GM12865 (cell line): ENCODE measurements at regions not wholly inside any gene's neighbourhood (a gene's known extent, or its start where the extent isn't known, plus 50 kb on each side); places are given as distances from the start of the nearest gene placed in this dataset.

Experiments used
- DNase-seq: peaks from one replicate; pipeline ENCODE4 v3.0.0; 2010; ENCODE audit warnings: low read depth
- H3K4me3 ChIP-seq: 2 replicates; pipeline ENCODE4 v1.5.1; 2011; ENCODE audit warnings: mild to moderate bottlenecking, low read depth, low read length, control low read depth
- TF ChIP-seq, protein P1 (sequence below): IDR thresholded peaks from 2 replicates; pipeline ENCODE4 v1.5.1; 2011; ENCODE audit warnings: low read length, control low read depth, low read depth, inconsistent platforms; ENCODE audit not compliant: insufficient read depth; ENCODE audit errors: missing control alignments

DNA sequence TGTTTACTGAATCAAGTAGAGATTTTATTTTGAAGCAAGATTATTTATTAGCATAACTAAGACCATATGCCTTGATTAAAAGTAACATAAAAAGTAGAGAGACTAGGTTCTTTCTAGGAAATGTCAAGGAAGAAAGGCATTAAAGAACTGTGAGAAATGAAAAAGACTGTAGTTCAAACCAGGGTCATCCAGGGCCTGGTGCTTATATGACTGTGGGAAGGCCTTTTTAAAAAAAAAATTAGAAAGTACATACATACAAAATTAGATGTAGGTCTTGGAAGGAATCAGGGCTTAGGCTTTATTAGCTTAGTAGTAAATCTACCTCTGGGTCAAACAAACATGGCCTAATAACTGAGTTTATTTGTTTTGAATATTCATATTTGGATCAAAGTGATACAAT lies 173.9 kb upstream of the TBL1XR1 start:
- no peak for DNase-seq
- no peak overlapping the region for H3K4me3 ChIP-seq
- TF ChIP-seq, protein P1, sequence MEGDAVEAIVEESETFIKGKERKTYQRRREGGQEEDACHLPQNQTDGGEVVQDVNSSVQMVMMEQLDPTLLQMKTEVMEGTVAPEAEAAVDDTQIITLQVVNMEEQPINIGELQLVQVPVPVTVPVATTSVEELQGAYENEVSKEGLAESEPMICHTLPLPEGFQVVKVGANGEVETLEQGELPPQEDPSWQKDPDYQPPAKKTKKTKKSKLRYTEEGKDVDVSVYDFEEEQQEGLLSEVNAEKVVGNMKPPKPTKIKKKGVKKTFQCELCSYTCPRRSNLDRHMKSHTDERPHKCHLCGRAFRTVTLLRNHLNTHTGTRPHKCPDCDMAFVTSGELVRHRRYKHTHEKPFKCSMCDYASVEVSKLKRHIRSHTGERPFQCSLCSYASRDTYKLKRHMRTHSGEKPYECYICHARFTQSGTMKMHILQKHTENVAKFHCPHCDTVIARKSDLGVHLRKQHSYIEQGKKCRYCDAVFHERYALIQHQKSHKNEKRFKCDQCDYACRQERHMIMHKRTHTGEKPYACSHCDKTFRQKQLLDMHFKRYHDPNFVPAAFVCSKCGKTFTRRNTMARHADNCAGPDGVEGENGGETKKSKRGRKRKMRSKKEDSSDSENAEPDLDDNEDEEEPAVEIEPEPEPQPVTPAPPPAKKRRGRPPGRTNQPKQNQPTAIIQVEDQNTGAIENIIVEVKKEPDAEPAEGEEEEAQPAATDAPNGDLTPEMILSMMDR = no peak

DNA sequence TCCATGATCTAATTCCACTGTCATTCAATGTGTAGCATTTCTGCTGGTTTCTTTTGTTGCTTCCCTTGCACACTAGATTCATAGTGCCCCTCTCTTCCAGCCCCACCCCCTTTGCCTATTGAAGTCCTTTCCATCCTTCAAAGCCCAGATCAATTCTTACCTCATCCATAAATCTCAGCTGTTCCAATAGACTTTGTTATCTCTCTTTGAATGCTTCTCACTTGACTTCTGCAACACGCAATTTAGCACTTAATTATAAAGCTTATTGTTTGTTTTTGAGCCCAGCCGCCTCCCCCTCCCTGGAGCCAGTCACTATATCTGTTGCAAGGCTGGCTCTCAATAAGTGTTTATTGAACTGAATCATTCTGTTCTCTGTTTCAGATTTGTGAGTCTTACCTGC lies 174.6 kb upstream of the TBL1XR1 start:
- H3K4me3 ChIP-seq = no peak overlapping the region
- no peak for DNase-seq
- TF ChIP-seq, protein P1 = no peak

DNA sequence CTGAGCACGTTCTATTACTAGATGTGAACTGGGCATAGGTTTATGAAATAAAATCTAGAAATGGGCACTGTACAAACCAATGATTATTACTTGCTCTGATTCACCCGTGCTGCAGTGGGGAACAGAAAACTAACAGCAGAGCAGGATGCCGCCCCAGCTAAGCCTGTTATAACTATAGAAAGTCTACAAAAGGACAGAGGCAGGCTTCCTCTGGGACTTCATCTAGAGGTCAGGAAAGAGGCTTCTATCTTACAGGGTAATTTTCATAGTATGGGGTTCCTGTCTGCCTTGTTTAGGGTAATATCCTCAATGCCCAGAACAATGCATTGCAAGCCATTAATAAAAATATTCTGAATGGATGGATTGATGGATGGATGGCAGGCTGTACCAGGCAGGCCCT lies 177.0 kb upstream of the TBL1XR1 start:
- no peak overlapping the region for H3K4me3 ChIP-seq
- DNase-seq = no peak
- TF ChIP-seq, protein P1 = no peak

DNA sequence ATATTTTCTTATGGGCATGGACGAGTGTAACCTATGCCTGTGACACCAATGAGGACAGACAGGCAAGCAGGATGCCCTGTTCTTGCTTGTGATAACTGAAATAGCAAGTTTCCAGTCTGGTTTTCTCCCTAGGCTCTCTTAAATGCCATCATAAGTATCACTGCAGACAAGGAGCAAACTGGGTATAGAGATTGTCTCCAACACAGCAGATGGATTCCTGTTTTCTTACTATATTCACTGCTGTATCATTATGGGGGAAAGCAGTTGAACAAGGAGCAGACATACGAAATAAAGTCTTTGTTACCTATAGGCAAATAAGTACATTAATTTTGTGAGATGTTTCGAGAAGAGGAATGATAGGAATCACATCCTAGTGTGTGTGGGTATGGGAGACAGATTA lies 178.0 kb upstream of the TBL1XR1 start:
- no peak for DNase-seq
- TF ChIP-seq, protein P1 = no peak
- H3K4me3 ChIP-seq = no peak overlapping the region

DNA sequence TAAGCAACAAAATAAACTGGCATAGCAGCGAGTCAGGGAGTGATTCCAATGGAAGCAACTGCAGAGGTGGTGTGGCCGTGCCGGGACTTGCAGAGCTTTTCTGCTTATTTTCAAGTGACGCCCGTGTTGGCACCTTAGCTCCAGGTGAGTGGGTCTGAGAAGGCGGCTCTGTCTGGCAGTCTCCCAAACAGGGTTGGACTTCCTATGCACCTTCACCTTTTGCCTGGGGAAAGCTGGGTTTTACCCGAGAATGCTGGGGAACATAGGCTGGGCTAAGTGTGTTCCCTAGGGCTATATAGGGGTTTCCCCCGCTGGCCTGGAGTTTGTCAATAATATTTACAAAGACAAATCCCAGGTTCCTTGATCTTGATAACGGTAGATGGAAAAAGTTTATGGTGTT lies 179.9 kb upstream of the TBL1XR1 start:
- no peak for DNase-seq
- no peak overlapping the region for H3K4me3 ChIP-seq
- TF ChIP-seq, protein P1 = no peak

DNA sequence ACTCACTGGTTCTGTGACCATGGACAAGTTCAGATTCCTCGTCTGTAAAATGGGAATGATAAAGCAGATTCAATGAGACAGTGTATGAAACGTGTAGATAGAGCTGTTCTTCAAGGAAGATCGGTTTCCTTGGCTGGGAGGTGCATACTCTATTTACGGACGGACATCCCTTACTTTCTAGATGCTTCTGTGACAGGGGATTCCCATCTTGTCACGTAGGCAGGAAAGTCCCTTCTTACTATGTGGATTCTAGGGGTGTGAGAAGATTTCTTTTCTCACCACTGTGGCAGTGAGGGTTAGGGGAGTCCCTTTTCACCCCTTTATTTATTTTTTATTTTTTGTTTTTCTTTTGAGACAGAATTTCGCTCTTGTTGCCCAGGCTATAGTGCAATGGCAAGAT lies 180.9 kb upstream of the TBL1XR1 start:
- TF ChIP-seq, protein P1 = no peak
- peak; percentile 82 for DNase-seq
- H3K4me3 ChIP-seq = peak overlapping the region; percentile 3; the same call in 1 of the 2 replicates

DNA sequence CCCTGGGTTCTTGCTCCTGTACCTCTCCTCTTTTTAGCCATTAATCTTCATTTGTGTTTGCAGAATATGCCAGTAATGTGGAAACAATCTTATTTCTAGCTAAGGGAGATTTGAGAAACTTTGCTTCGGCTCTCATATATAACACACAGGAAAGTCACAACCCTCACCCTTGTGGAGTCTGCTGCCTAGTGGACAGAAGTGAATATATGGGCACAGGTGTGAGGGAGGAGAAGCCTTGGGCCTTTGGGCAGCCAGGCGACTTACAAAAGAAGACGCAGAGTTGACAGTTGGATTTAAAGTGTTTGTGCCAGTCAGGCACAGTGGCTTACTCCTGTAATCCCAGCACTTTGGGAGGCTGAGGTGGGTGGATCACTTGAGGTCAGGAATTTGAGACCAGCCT lies 181.8 kb upstream of the TBL1XR1 start:
- H3K4me3 ChIP-seq = no peak overlapping the region
- DNase-seq = peak; percentile 70
- TF ChIP-seq, protein P1 = peak; percentile 39
